SK-N-MC (cell line): ENCODE measurements at regions not wholly inside any gene's neighbourhood (a gene's known extent, or its start where the extent isn't known, plus 50 kb on each side); places are given as distances from the start of the nearest gene placed in this dataset.

ENCODE experiments used
- FOXP2 ChIP-seq: optimal IDR thresholded peaks from 2 replicates; pipeline ENCODE3; 2011; ENCODE audit warnings: mild to moderate bottlenecking, moderate library complexity; ENCODE audit not compliant: insufficient read depth; ENCODE audit errors: extremely low read length, control extremely low read depth
- POLR2AphosphoS5 ChIP-seq: IDR thresholded peaks from 2 replicates; pipeline ENCODE4 v1.6.1; 2012; ENCODE audit warnings: mild to moderate bottlenecking, low read depth, low read length, borderline replicate concordance

DNA sequence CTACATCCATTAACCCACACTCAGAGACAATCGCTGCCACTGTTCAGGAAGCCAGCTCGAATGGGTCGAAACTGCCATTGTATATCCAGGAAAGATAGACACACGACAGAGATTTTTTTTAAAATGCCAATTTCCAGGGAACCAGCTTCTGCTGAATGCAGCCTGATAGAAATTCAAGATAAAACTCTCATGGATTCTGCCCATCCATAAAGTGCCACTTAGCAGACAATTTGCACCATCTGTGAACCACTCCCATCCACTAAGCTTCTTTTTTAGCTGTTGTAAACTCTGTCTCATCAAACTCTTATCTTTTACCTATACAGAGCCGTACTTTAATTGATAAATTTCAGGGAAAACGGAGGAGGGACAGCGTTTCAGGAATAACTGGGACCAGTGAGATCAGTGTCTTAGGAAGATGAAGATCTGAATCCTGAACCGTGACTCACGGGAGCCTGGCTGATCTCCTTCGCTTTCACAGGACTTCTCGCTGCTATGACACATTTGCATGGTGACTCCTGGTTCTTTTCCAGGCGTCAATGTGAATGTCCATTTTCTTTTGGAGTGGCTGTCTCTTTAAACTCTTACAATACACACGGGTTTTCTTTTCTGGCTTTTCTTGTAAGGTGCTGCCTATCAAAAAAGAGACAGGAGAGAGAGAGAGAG is 103.4 kb downstream of the FAM204A start:
- no peak for TF ChIP-seq POLR2AphosphoS5
- TF ChIP-seq FOXP2: no peak
